Sigmoid colon (tissue), 6 donors: ENCODE measurements at regions not wholly inside any gene's neighbourhood (a gene's known extent, or its start where the extent isn't known, plus 50 kb on each side); places are given as distances from the start of the nearest gene placed in this dataset.

Source experiments
- DNase-seq: peaks from one replicate; pipeline ENCODE4 v3.0.0-alpha.2; 2019
- H3K27ac ChIP-seq, 4 donors: fragments of 200-600 bp; sonication (generic); one replicate each; pipeline ENCODE4 v1.5.1; 2016 to 2019; ENCODE audit warnings: mild to moderate bottlenecking in 1 of 4
- H3K27me3 ChIP-seq, 3 donors: fragments of 200-600 bp; sonication (generic); one replicate each; pipeline ENCODE4 v1.5.1; 2019; ENCODE audit warnings: mild to moderate bottlenecking in 1 of 3
- H3K36me3 ChIP-seq, 4 donors: fragments of 200-600 bp; sonication (generic); one replicate each; pipeline ENCODE4 v1.5.1; 2016 to 2019
- H3K4me1 ChIP-seq, 4 donors: fragments of 200-600 bp; sonication (generic); one replicate each; pipeline ENCODE4 v1.5.1; 2017 to 2019
- H3K4me3 ChIP-seq, 4 donors: fragments of 200-600 bp; sonication (generic); one replicate each; pipeline ENCODE4 v1.5.1; 2017 to 2019; ENCODE audit warnings: mild to moderate bottlenecking in 2 of 4, moderate library complexity in 1 of 4
- H3K9me3 ChIP-seq, 4 donors: fragments of 200-600 bp in 3 of 4; sonication (generic) in 3 of 4; one replicate each; pipeline versions ENCODE4 v1.5.1 to v1.6.1; 2013 to 2019
- CTCF ChIP-seq, 4 experiments: fragments of 450-650 bp in 3 of 4; fragments of 200-600 bp in 1 of 4; IDR thresholded peaks; one replicate each; pipeline ENCODE4 v1.5.1; 2016 to 2019; ENCODE audit warnings: antibody characterized with exemption in 4 of 4, mild to moderate bottlenecking in 3 of 4, moderate library complexity in 2 of 4
- EP300 ChIP-seq, 4 donors: sonication (generic); formaldehyde crosslinking; IDR thresholded peaks; one replicate each; pipeline ENCODE4 v1.6.1; 2017; ENCODE audit warnings: antibody characterized with exemption in 4 of 4
- POLR2A ChIP-seq, 2 donors: fragments of 450-650 bp; IDR thresholded peaks; one replicate each; pipeline ENCODE4 v1.6.1; 2016; ENCODE audit warnings: antibody characterized with exemption in 2 of 2, mild to moderate bottlenecking in 2 of 2, moderate library complexity in 2 of 2
- POLR2AphosphoS5 ChIP-seq, 4 donors: sonication (generic); formaldehyde crosslinking; IDR thresholded peaks; one replicate each; pipeline ENCODE4 v1.6.1; 2017; ENCODE audit warnings: antibody characterized with exemption in 4 of 4
- WGBS, 2 donors: extraction: QIAGEN DNeasy Blood & Tissue Kit; methylation state at CpG; one replicate each; pipeline ENCODE4 v1.1.7; 2013; 5-methylcytosine and 5-hydroxymethylcytosine counted together
- intact Hi-C: fragments of 100-400 bp; cut with DNase I; formaldehyde crosslinking; loops from one replicate; pipeline ENCODE4 v1.15.1; 2023
- donor health status: healthy with polysubstance abuse.
- donor health status: healthy.

- Histone ChIP-seq H3K9me3 (no peaks in the 10 kb centered on the region), H3K27me3 (no peaks in the 10 kb centered on the region), H3K36me3 (no peaks in the 10 kb centered on the region), H3K27ac (no peak overlapping the region), H3K4me1 (no peaks in the 10 kb centered on the region), H3K4me3 (no peak overlapping the region)
- 75 to 80% methylated on average over 11 of the region's 11 CpGs for WGBS, 2 donors
- DNase-seq, result no peak
- intact Hi-C loops, result no loop called here
- TF ChIP-seq POLR2AphosphoS5 (IDR thresholded peaks at IDR 0.05) (no peak), EP300 (IDR thresholded peaks at IDR 0.05) (no peak), POLR2A (IDR thresholded peaks at IDR 0.05) (no peak)
Observed at GRCh38 chr7:135817583-135817982, 69.0 kb upstream of the FAM180A start.

- Histone ChIP-seq H3K4me3 (no peak overlapping the region), H3K4me1 (no peaks in the 10 kb centered on the region), H3K9me3 (no peaks in the 10 kb centered on the region), H3K27me3 (no peaks in the 10 kb centered on the region), H3K36me3 (no peaks in the 10 kb centered on the region), H3K27ac (no peak overlapping the region)
- DNase-seq, result no peak
- TF ChIP-seq EP300 (IDR thresholded peaks at IDR 0.05) (no peak), POLR2A (IDR thresholded peaks at IDR 0.05) (no peak), CTCF (IDR thresholded peaks at IDR 0.05) (no peak), POLR2AphosphoS5 (IDR thresholded peaks at IDR 0.05) (no peak)
- 64 to 72% methylated on average over 3 of the region's 3 CpGs for WGBS, 2 donors
- intact Hi-C loops, result no loop called here
Observed at GRCh38 chr7:135815033-135815432, 66.4 kb upstream of the FAM180A start.

DNA sequence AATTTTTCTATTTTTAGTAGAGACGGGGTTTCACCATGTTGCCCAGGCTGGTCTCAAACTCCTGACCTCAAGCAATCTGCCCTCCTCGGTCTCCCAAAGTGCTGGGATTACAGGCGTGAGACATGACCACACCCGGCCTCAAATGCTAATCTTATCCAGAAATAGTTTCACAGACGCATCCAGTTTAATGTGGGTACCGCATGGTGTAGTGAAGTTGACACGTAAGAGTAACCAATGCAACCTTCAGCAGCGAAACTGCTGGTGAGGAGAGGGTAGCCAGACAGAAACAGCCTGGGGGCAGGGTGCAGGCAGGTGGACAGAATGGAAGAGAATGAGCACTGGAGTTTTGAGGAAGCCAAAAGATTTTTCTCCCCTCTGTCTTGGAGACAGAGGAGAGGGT, 63.5 kb upstream of the FAM180A start:
- intact Hi-C loops, result no loop called here
- Histone ChIP-seq H3K36me3 (no peaks in the 10 kb centered on the region), H3K27me3 (no peaks in the 10 kb centered on the region), H3K4me3 (no peak overlapping the region), H3K27ac (no peak overlapping the region), H3K4me1 (peaks cover 0 to 16% (median 14%) of the 10 kb centered on the region in 4 donors), H3K9me3 (no peaks in the 10 kb centered on the region)
- TF ChIP-seq CTCF (IDR thresholded peaks at IDR 0.05) (no peak), POLR2AphosphoS5 (IDR thresholded peaks at IDR 0.05) (no peak), EP300 (IDR thresholded peaks at IDR 0.05) (no peak), POLR2A (IDR thresholded peaks at IDR 0.05) (no peak)
- DNase-seq, result no peak
- WGBS, 2 donors, result 64 to 79% methylated on average over 8 of the region's 8 CpGs

DNA sequence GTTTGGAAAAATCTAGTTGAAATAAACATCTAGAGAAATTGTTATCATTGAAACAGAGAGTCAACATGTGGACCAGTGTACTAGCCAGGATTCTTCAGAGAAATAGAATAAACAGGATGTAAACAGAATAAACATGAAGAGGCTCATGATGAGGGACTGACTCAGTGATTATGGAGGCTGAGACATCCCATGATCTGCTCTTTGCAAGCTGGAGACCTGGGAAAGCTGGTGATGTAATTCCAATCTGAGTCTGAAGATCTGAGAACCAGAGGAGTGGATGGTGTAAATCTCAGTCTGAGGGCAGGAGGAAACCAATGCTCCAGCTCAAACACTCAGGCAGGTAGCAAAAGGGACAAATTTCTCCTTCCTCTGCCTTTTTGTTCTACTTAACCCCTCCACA, 62.9 kb upstream of the FAM180A start:
- H3K27ac ChIP-seq, result no peak overlapping the region
- TF ChIP-seq POLR2A (IDR thresholded peaks at IDR 0.05), result no peak
- TF ChIP-seq CTCF (IDR thresholded peaks at IDR 0.05), result no peak
- TF ChIP-seq EP300 (IDR thresholded peaks at IDR 0.05), result no peak
- TF ChIP-seq POLR2AphosphoS5 (IDR thresholded peaks at IDR 0.05), result no peak
- no peak overlapping the region for H3K4me3 ChIP-seq
- H3K36me3 ChIP-seq, result no peaks in the 10 kb centered on the region
- no peak for DNase-seq
- intact Hi-C loops, result no loop called here
- no peaks in the 10 kb centered on the region for H3K9me3 ChIP-seq
- peaks cover 0 to 16% (median 14%) of the 10 kb centered on the region in 4 donors for H3K4me1 ChIP-seq
- H3K27me3 ChIP-seq, result no peaks in the 10 kb centered on the region

DNA sequence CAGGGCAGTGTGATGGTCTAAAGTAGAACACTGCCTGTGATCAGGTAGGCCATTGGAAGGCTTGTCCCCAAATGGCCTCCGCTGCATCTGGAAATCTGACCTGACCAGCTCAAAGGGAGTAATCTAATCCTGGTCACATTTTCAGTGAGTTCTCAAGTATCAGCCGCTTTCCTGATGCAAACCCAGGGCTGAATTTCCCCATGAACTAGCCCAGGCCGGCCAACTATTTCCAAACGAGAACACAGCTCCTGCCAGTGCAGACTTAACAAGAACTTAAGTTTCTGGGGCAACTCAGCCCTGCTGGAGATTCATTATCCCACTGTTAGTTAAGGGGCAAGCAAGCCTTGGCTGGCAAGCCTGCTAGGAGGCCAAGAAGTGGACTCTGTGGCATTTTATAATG, 59.6 kb upstream of the FAM180A start:
- intact Hi-C loops, result loop anchor here (10.0 kb wide), 3 partner anchors 1057 to 1647 kb away; partner anchors contain the start of gene CHRM2
- Histone ChIP-seq H3K27me3 (no peaks in the 10 kb centered on the region), H3K4me3 (no peak overlapping the region), H3K9me3 (no peaks in the 10 kb centered on the region), H3K4me1 (peaks cover 0 to 16% (median 14%) of the 10 kb centered on the region in 4 donors), H3K36me3 (no peaks in the 10 kb centered on the region), H3K27ac (peak overlapping the region in 3 of 4 donors; percentile 4 to 27 (median 24))
- 88 to 89% methylated on average over 4 of the region's 4 CpGs for WGBS, 2 donors
- TF ChIP-seq CTCF (IDR thresholded peaks at IDR 0.05) (no peak), EP300 (IDR thresholded peaks at IDR 0.05) (no peak), POLR2AphosphoS5 (IDR thresholded peaks at IDR 0.05) (no peak), POLR2A (IDR thresholded peaks at IDR 0.05) (no peak)
- DNase-seq, result no peak
